Upper lobe of left lung (tissue), 4 donors: ENCODE measurements at regions not wholly inside any gene's neighbourhood (a gene's known extent, or its start where the extent isn't known, plus 50 kb on each side); places are given as distances from the start of the nearest gene placed in this dataset.

Experiments
- POLR2A ChIP-seq, 4 donors: fragments of 450-650 bp; IDR thresholded peaks; one replicate each; pipeline ENCODE4 v1.5.1; 2016 to 2017; ENCODE audit warnings: antibody characterized with exemption in 4 of 4, mild to moderate bottlenecking in 2 of 4
- POLR2AphosphoS5 ChIP-seq, 2 donors: sonication (generic); formaldehyde crosslinking; IDR thresholded peaks; one replicate each; pipeline ENCODE4 v1.5.1; 2017; ENCODE audit warnings: antibody characterized with exemption in 2 of 2

DNA sequence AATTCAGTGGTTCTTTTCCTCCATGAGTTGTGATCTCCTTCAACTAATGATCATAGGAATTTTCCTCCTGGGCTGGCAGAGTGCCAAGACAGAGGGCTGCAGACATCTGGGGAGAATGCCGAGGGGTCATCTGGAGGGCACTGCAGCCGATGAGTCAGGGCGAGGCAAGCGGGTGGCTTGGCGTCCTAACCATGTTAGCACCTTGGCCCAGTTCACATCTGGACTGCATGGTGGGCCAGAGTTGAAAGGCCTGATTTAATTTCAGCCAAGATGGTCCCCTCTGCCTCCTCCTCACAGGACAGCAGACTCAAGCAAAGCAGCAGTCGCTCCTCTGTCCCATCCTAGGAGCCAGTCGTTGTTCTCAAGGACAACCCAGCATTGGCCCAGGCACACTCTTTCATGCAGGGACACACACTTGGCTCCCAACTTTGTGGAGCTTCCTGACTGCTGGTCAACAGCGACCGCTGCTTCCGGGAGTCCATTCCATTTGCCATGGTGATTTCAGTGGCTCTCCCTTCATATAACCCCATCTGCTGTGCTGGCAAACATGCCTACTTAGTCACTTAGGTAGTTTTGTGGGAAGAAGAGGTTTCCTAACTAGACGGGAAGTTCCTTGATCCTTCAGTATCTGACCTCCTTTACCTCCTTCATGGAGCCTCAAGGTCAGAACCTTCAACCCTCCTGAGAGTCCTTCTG lies 161.8 kb downstream of the TTC8 start:
- TF ChIP-seq POLR2A (IDR thresholded peaks at IDR 0.05) (no peak), POLR2AphosphoS5 (IDR thresholded peaks at IDR 0.05) (no peak)
